H1 (cell line): ENCODE measurements at regions not wholly inside any gene's neighbourhood (a gene's known extent, or its start where the extent isn't known, plus 50 kb on each side); places are given as distances from the start of the nearest gene placed in this dataset.

ENCODE experiments used
- CTCF ChIA-PET: fragments of 300-600 bp; sonication (Branson Sonifier 250); formaldehyde crosslinking; loops from one replicate; lab custom pipeline; 2021; ENCODE audit not compliant: partially characterized antibody; lab: Charles Lee
- POLR2A ChIA-PET: fragments of 300-600 bp; sonication (Branson Sonifier 250); formaldehyde crosslinking; loops from one replicate; lab custom pipeline; 2021; ENCODE audit warnings: inconsistent platforms; ENCODE audit not compliant: partially characterized antibody; lab: Charles Lee
- DNase-seq, 2 experiments: peaks; one replicate each; pipeline versions ENCODE4 v3.0.0 to v3.0.0-alpha.2; 2010 to 2022; ENCODE audit warnings: low spot score in 2 of 2, low read depth in 1 of 2, mixed read lengths in 1 of 2
- FAIRE-seq: peaks from 2 replicates; lab custom pipeline; 2011; peaks lifted over from hg19 to GRCh38; lab: Jason Lieb, UNC
- H2AFZ ChIP-seq: 2 replicates; pipeline ENCODE4 v1.8.1; 2012; ENCODE audit warnings: low read length, inconsistent platforms
- H2AK5ac ChIP-seq: 2 replicates; pipeline ENCODE4 v1.6.1; 2013; ENCODE audit warnings: low read depth, low read length
- H2BK120ac ChIP-seq: replicated peaks from 2 replicates; pipeline ENCODE3; 2013; ENCODE audit warnings: low read depth, low read length, inconsistent platforms
- H2BK12ac ChIP-seq: 2 replicates; pipeline ENCODE4 v1.6.1; 2013; ENCODE audit warnings: low read depth, low read length
- H2BK15ac ChIP-seq: 2 replicates; pipeline ENCODE4 v1.6.1; 2013; ENCODE audit warnings: low read length
- H2BK20ac ChIP-seq: 2 replicates; pipeline ENCODE4 v1.6.1; 2013; ENCODE audit warnings: low read length
- H2BK5ac ChIP-seq: 2 replicates; pipeline ENCODE4 v1.6.1; 2013; ENCODE audit warnings: low read depth, low read length
- H3K14ac ChIP-seq: 2 replicates; pipeline ENCODE4 v1.6.1; 2013; ENCODE audit warnings: inconsistent platforms; ENCODE audit not compliant: insufficient read length
- H3K18ac ChIP-seq: 2 replicates; pipeline ENCODE4 v1.6.1; 2013; ENCODE audit warnings: low read length; ENCODE audit errors: extremely low read depth
- H3K23ac ChIP-seq: 2 replicates; pipeline ENCODE4 v1.6.1; 2013; ENCODE audit warnings: inconsistent platforms; ENCODE audit not compliant: insufficient read length
- H3K23me2 ChIP-seq: 2 replicates; pipeline ENCODE4 v1.6.1; 2013; ENCODE audit warnings: low read depth, low read length
- H3K27ac ChIP-seq: 2 replicates; pipeline ENCODE4 v1.6.1; 2011; ENCODE audit warnings: low read depth, low read length, inconsistent platforms
- H3K27me3 ChIP-seq, 4 experiments: replicated peaks in 1 of 4; 1 replicate in 1 of 4; 2 replicates in 3 of 4; pipeline versions ENCODE4 v1.6.1 to v1.8.1; 2011 to 2013; ENCODE audit warnings: low read length in 3 of 4, mild to moderate bottlenecking in 3 of 4, inconsistent platforms in 2 of 4, mixed read lengths in 2 of 4, moderate library complexity in 1 of 4; ENCODE audit not compliant: control insufficient read depth in 3 of 4, insufficient read depth in 3 of 4; ENCODE audit errors: extremely low read depth in 1 of 4
- H3K36me3 ChIP-seq, 4 experiments: 2 replicates each; pipeline versions ENCODE4 v1.6.1 to v1.8.1; 2011 to 2013; ENCODE audit warnings: mild to moderate bottlenecking in 4 of 4, low read length in 3 of 4, moderate library complexity in 2 of 4, control low read depth in 1 of 4, inconsistent platforms in 1 of 4; ENCODE audit not compliant: insufficient read depth in 4 of 4, control insufficient read depth in 2 of 4
- H3K4ac ChIP-seq: replicated peaks from 2 replicates; pipeline ENCODE3; 2013; ENCODE audit warnings: low read length, low read depth, mixed read lengths, inconsistent platforms; ENCODE audit not compliant: insufficient read length
- H3K4me1 ChIP-seq, 4 experiments: replicated peaks in 1 of 4; 1 replicate in 1 of 4; 2 replicates in 3 of 4; pipeline versions ENCODE4 v1.6.1 to v1.8.1; 2011 to 2013; ENCODE audit warnings: low read length in 3 of 4, inconsistent platforms in 2 of 4, mixed read lengths in 1 of 4; ENCODE audit not compliant: insufficient read depth in 4 of 4, control insufficient read depth in 3 of 4
- H3K4me2 ChIP-seq, 2 experiments: 2 replicates each; pipeline versions ENCODE4 v1.6.1 to v1.8.1; 2011 to 2013; ENCODE audit warnings: low read depth in 2 of 2, low read length in 2 of 2, control low read depth in 1 of 2, inconsistent platforms in 1 of 2, mild to moderate bottlenecking in 1 of 2; ENCODE audit not compliant: insufficient read depth in 1 of 2
- H3K4me3 ChIP-seq, 4 experiments: fragments of 200-600, 300-600 bp in 1 of 4; sonication (generic), shearing (Covaris generic), sonication (Bioruptor Twin) in 1 of 4; 2 replicates each; pipeline versions ENCODE4 v1.5.1 to v1.8.1; 2011 to 2016; ENCODE audit warnings: low read length in 4 of 4, low read depth in 3 of 4, control low read depth in 2 of 4, inconsistent platforms in 2 of 4, mild to moderate bottlenecking in 2 of 4, mixed read lengths in 1 of 4, moderate library complexity in 1 of 4; ENCODE audit not compliant: insufficient read depth in 2 of 4; ENCODE audit errors: extremely low read depth in 1 of 4
- H3K56ac ChIP-seq: replicated peaks from 2 replicates; pipeline ENCODE3; 2013; ENCODE audit warnings: low read depth, mild to moderate bottlenecking, mixed read lengths, low read length, inconsistent platforms; ENCODE audit not compliant: insufficient read length
- H3K79me1 ChIP-seq: 2 replicates; pipeline ENCODE4 v1.6.1; 2013; ENCODE audit warnings: low read depth, low read length, control low read depth
- H3K79me2 ChIP-seq, 2 experiments: 2 replicates each; pipeline versions ENCODE4 v1.6.1 to v1.8.1; 2012 to 2013; ENCODE audit warnings: low read length in 2 of 2, mild to moderate bottlenecking in 2 of 2, inconsistent platforms in 1 of 2; ENCODE audit not compliant: insufficient read depth in 2 of 2, control insufficient read depth in 1 of 2
- H3K9ac ChIP-seq, 4 experiments: replicated peaks in 1 of 4; 1 replicate in 1 of 4; 2 replicates in 3 of 4; pipeline versions ENCODE4 v1.6.1 to v1.8.1; 2011 to 2013; ENCODE audit warnings: low read depth in 3 of 4, low read length in 3 of 4, control low read depth in 2 of 4, mild to moderate bottlenecking in 2 of 4, moderate library complexity in 2 of 4, inconsistent platforms in 1 of 4; ENCODE audit errors: extremely low read depth in 1 of 4
- H3K9me3 ChIP-seq, 2 experiments: 2 replicates each; pipeline versions ENCODE4 v1.6.1 to v1.8.1; 2012 to 2013; ENCODE audit warnings: mild to moderate bottlenecking in 2 of 2, moderate library complexity in 2 of 2, control low read depth in 1 of 2, inconsistent platforms in 1 of 2, low read depth in 1 of 2, low read length in 1 of 2, mixed read lengths in 1 of 2; ENCODE audit not compliant: insufficient read depth in 2 of 2
- H4K20me1 ChIP-seq, 2 experiments: replicated peaks in 1 of 2; 2 replicates each; pipeline versions ENCODE3 to v1.8.1; 2011 to 2013; ENCODE audit warnings: inconsistent platforms in 2 of 2, low read length in 2 of 2, mild to moderate bottlenecking in 1 of 2; ENCODE audit not compliant: insufficient read depth in 2 of 2, control insufficient read depth in 1 of 2
- H4K5ac ChIP-seq: 2 replicates; pipeline ENCODE4 v1.6.1; 2013; ENCODE audit warnings: low read length, low read depth, mixed read lengths, inconsistent platforms; ENCODE audit not compliant: insufficient read length
- H4K8ac ChIP-seq: 2 replicates; pipeline ENCODE4 v1.8.0; 2013; ENCODE audit warnings: mild to moderate bottlenecking, moderate library complexity, low read length, inconsistent platforms; ENCODE audit not compliant: insufficient read depth; ENCODE audit errors: extremely low read depth
- H4K91ac ChIP-seq: replicated peaks from 2 replicates; pipeline ENCODE3; 2013; ENCODE audit warnings: low read length, mixed read lengths, inconsistent platforms; ENCODE audit not compliant: insufficient read length
- ASH2L ChIP-seq: fragments of 200-600, 300-600 bp; sonication (generic); IDR thresholded peaks from one replicate; pipeline ENCODE4 v1.7.1; 2017; ENCODE audit warnings: low read length
- EZH2 ChIP-seq: fragments of 200-600 bp; sonication (generic); IDR thresholded peaks from 2 replicates; pipeline ENCODE4 v1.7.1; 2012; ENCODE audit warnings: low read depth, mild to moderate bottlenecking, moderate library complexity, low read length, inconsistent platforms; ENCODE audit not compliant: severe bottlenecking
- FOSL1 ChIP-seq: IDR thresholded peaks from 2 replicates; pipeline ENCODE4 v1.6.1; 2011; ENCODE audit warnings: mild to moderate bottlenecking, low read depth, low read length, moderate library complexity; ENCODE audit not compliant: insufficient read depth
- GABPA ChIP-seq: IDR thresholded peaks from 2 replicates; pipeline ENCODE4 v1.6.1; 2011; ENCODE audit warnings: mild to moderate bottlenecking, low read length, moderate library complexity, borderline replicate concordance; ENCODE audit not compliant: insufficient read depth
- HDAC2 ChIP-seq, 2 experiments: fragments of 300-600 bp in 1 of 2; sonication (generic) in 1 of 2; IDR thresholded peaks; 2 replicates each; pipeline ENCODE4 v1.6.1; 2011 to 2012; ENCODE audit warnings: low read depth in 2 of 2, low read length in 2 of 2, mild to moderate bottlenecking in 2 of 2, moderate library complexity in 2 of 2, borderline replicate concordance in 1 of 2, inconsistent platforms in 1 of 2
- HDAC6 ChIP-seq: IDR thresholded peaks from one replicate; pipeline ENCODE4 v1.7.1; 2012; ENCODE audit warnings: low read depth, mild to moderate bottlenecking, inconsistent platforms, low read length, moderate library complexity
- KDM5A ChIP-seq: fragments of 200-600 bp; IDR thresholded peaks from 2 replicates; pipeline ENCODE4 v1.7.1; 2012; ENCODE audit warnings: mild to moderate bottlenecking, low read length, inconsistent platforms, mixed read lengths
- NRF1 ChIP-seq: IDR thresholded peaks from 2 replicates; pipeline ENCODE4 v1.6.1; 2011; ENCODE audit warnings: mild to moderate bottlenecking, low read depth, low read length, improper control_type of control experiment
- POU5F1 ChIP-seq: IDR thresholded peaks from 2 replicates; pipeline ENCODE4 v1.6.1; 2011; ENCODE audit warnings: low read depth, mild to moderate bottlenecking, low read length, moderate library complexity
- RNF2 ChIP-seq: fragments of 200-900, 300-1000 bp; sonication (generic); IDR thresholded peaks from 2 replicates; pipeline ENCODE4 v1.7.1; 2016; ENCODE audit warnings: borderline replicate concordance, low read depth, mild to moderate bottlenecking, antibody characterized with exemption, low read length; ENCODE audit not compliant: poor library complexity, severe bottlenecking; ENCODE audit errors: missing control alignments
- WGBS, 2 experiments: shearing (Covaris generic) in 1 of 2; methylation state at CpG; one replicate each; pipeline versions ENCODE4 v1.1.6 to v1.1.7; 2013 to 2015; ENCODE audit warnings: low lambda C conversion rate in 2 of 2, mixed read lengths in 2 of 2, inconsistent platforms in 1 of 2, low coverage in 1 of 2, missing lambda C conversion rate in 1 of 2; ENCODE audit not compliant: insufficient replicate concordance in 2 of 2, insufficient coverage in 1 of 2, insufficient read length in 1 of 2; ENCODE audit errors: extremely low coverage in 1 of 2, missing lambda C conversion rate in 1 of 2; 5-methylcytosine and 5-hydroxymethylcytosine counted together
- TF ChIP-seq, protein P1 (sequence below): IDR thresholded peaks from 2 replicates; pipeline ENCODE4 v1.6.1; 2011; ENCODE audit warnings: low read depth, mild to moderate bottlenecking, low read length; ENCODE audit not compliant: insufficient read depth

DNA sequence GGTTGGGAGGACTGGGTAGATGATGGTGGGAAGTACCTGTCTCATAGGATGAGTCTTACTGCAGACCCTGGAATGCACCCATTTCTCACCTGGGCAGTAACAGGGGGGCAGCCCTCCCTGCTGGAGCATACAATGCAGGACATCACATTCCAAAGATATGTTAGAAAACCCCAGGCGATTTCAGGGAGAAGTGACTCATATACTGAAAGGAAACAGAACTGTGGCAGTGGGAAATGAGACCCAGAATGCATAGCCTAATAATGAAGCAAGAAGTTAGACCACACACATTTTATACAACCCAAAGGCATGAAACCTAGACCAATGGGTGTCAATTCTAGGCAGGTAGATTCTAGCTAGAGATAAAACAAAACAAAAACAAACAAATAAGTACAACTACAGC is 402.7 kb downstream of the IRS2 start:
- TF ChIP-seq GABPA = no peak
- TF ChIP-seq RNF2 = no peak
- TF ChIP-seq, protein P1, sequence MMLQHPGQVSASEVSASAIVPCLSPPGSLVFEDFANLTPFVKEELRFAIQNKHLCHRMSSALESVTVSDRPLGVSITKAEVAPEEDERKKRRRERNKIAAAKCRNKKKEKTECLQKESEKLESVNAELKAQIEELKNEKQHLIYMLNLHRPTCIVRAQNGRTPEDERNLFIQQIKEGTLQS = no peak
- no peak for TF ChIP-seq EZH2
- TF ChIP-seq HDAC6 = no peak
- no peak for TF ChIP-seq POU5F1
- no peak for TF ChIP-seq FOSL1
- no peak for TF ChIP-seq HDAC2 (IDR thresholded peaks at IDR 0.05; ENCODE audit: borderline replicate concordance in 1 of 2, low read depth in 2 of 2, low read length in 2 of 2)
- TF ChIP-seq KDM5A = no peak
- no peak for TF ChIP-seq ASH2L
- TF ChIP-seq NRF1 = no peak
- TF ChIP-seq, all 59 proteins: peak for 0
- Histone ChIP-seq H3K27me3 (no peaks in the 10 kb centered on the region), H3K79me2 (no peaks in the 10 kb centered on the region), H2BK20ac (no peak overlapping the region), H2BK12ac (no peak overlapping the region), H4K91ac (no peak overlapping the region), H3K56ac (no peak overlapping the region), H2BK5ac (no peak overlapping the region), H2AFZ (no peak overlapping the region), H3K4me1 (no peaks in the 10 kb centered on the region), H4K20me1 (no peaks in the 10 kb centered on the region), H3K4me2 (no peak overlapping the region), H3K23me2 (no peaks in the 10 kb centered on the region), H3K4me3 (no peak overlapping the region), H3K9ac (no peak overlapping the region), H2AK5ac (no peak overlapping the region), H3K36me3 (no peaks in the 10 kb centered on the region), H3K14ac (no peak overlapping the region), H3K9me3 (no peaks in the 10 kb centered on the region), H3K27ac (no peak overlapping the region), H3K4ac (no peak overlapping the region), H4K8ac (no peak overlapping the region), H2BK120ac (no peak overlapping the region), H2BK15ac (no peak overlapping the region), H3K79me1 (no peaks in the 10 kb centered on the region), H3K23ac (no peak overlapping the region), H4K5ac (no peak overlapping the region), H3K18ac (no peak overlapping the region)
- CTCF ChIA-PET = no interaction called here
- DNase-seq (no peak), FAIRE-seq (no peak)
- POLR2A ChIA-PET = no interaction called here
- 85% methylated on average over 1 of the region's 1 CpG; no CpG with 5 or more reads in 1 of the 2 experiments for WGBS, 2 experiments
